CD4-positive, alpha-beta T cell treated with Interleukin-17A for 1 hour (primary cell): ENCODE measurements at regions not wholly inside any gene's neighbourhood (a gene's known extent, or its start where the extent isn't known, plus 50 kb on each side); places are given as distances from the start of the nearest gene placed in this dataset.

ENCODE experiments used
- DNase-seq: peaks from one replicate; pipeline ENCODE4 v3.0.0-alpha.2; 2020

DNA sequence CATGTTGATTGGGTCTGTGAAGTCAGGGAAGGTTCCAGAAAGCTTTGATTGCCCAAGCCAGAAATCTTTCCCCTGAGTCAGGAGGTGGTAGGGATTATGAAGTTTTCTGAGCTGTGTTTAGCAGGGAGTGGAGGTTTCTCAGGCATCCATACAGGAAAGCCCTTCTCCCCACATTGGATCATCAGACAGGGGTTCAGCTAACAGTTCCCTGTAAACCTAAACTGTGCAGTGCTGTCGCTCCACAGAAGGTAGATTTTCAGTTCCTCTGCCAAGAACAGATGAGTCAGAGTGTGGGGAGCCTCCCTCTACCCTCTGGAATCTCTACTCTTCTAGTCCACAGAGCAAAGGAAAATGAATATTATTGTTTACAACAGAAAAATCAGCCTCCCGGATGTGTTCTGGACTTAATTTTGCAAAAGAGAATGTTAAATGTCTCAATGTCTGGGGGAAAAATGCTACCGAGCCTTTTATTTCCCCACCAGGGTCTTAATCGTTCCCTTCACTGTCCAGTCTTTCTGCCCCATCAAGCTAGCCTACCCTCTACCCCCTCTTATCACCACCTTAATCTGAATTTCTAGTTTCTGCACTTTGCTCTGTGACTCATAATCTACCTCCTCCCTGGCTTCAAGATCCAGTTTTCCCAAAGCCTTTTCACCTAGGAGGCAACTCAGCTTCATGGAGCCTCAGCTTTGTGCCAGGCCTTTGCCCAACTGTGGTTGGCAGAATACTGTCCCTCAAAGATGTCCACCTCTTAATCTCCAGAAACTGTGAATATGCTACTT lies 355.6 kb downstream of the PRDM2 start:
- no peak for DNase-seq

DNA sequence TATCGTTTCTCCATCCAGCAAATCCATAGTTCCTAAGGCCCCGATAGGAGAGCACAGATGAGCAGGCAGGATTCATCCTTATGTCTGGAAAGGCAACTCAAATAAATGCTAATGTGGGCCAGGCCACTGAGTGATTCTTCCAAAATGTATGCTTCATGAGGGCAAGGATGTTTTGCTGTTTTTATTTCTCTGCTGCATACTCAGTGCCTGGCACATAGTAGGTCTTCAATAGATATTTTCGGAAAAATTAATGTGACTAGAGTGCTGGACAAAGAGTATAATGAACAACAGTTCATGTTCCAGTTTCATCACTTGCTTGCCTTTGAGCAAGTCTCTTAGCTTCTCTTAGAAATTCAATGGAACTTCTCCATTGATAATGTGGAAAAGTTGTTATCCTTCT lies 357.7 kb downstream of the PRDM2 start:
- DNase-seq = no peak

DNA sequence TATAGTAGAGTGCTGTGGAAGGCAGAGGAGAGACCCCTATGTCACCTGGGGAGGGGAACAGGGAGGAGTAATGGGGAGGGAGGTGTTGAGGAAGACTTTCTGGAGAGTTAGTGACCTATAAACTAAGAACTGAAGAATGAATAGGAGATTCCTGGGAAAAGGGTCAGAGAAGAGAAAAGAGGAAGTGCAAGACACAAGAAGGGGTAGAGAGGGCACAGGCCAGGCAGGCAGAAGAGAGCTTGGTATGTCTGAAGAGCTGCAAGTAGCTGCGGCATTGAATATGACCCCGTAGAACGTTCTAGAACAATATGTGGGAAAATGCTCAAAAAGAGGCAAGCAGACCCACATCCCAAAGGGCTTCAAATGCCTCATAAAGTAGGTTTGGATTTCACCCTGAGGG lies 361.2 kb downstream of the PRDM2 start:
- no peak for DNase-seq

DNA sequence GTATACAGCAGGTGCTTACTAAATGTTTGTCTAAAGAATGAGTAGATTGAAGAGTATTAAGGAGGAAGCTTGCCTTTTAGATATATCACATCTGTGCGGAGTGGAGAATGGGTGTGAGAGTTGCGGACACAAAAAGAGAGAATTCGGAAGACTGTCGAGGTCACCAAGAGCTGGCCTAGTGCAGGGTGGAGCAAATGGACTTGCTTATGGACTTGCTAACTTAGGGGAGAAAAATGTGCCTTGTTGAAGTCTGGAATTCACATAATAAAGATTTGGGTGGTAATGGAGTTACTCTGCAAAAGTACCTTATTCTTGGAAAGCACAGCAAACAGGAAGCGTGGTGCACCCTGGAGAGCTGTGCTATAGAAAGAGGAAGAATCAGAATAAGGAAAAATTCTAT lies 361.7 kb downstream of the PRDM2 start:
- no peak for DNase-seq

DNA sequence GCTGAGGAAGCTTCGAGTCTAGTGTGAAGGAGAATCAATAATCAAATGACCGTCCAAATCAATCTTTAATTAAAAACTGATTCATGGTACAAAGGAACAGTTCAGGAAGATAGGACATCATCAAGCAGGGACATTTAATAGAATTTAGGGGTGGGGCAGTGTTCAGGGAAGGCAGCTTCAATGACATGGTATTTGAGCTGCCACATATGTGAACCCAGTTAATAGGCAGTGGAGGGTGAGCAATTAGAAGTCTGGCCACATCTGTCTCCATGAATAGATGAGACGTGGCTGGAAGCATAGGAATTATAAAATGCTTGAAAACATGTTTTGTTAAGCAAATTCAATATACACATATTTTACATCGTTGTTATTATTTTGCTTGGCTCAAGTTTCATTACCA lies 362.7 kb downstream of the PRDM2 start:
- no peak for DNase-seq

DNA sequence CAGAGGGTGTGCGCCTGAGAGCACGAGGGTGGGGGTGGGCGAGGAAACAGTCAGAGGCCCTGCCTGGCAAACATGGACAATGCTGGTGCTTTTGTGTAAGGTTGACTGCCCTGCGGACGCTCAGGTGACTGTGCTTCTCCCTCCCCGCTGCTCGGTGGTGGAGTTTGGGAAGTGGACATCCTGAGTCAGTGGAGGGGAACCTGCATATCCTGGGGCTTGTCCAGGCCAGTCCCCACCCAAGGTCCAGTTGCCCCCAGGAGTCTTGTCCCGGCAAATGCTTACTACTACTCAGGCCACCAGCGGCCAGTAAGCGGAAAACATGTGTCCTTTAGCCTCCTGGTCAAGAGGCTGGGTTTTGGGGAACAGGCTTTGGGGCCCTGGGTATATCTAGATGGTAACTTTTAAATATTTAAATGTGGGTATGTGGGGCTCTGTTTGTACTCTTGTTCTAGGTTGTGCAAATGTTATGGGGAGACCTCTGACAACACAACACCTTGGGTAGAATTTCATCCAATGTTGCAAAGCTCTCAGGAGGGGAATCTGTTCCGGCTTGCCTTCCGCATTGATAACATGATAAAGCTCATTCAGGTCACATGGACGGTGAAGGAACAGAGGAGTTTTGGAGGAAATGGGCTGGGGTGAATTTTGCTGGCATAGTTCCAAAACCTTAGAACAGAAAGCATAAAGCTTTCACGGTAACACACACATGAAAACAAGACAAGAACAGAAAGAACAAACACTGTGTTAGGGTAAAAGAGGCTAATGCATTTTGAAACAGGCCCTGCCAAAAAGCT lies 364.9 kb downstream of the PRDM2 start:
- DNase-seq = no peak

DNA sequence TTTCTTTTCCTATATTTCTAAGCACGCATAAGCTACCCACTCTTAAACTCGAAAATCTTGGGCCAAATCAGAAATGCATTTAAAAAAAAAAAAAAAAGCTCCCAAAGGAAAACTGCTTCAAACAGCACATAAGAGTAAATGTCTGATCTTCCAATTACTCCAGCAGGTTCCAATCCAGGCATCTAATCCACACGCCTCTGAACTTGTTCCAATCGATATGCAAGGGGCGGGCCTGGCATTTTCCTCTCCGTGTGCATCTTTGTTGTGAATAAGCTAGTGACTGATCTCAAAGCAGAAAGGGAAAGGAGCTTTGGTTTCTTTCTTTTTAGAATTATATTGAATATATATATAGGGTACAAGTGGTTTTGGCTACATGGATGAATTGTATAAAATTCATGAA lies 365.5 kb downstream of the PRDM2 start:
- no peak for DNase-seq

DNA sequence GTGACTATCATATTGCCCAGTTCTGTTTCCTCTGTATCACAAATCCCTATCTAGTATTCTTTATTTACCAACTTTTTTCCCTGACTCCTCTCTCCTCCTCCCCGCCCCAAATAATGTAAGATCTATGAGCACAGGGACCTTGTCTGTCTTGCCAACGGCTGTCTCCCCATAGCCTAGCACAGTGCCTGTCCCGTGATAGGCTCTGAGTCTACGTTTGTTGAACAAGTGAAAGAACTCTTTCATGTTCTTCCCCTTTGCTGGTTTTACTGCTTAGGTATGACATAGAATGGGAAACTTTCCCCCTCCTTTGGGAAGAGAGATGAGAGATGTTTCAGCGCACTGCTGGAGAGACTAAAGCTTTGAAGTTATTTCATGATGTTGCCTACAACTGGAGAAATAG lies 367.0 kb downstream of the PRDM2 start:
- no peak for DNase-seq

DNA sequence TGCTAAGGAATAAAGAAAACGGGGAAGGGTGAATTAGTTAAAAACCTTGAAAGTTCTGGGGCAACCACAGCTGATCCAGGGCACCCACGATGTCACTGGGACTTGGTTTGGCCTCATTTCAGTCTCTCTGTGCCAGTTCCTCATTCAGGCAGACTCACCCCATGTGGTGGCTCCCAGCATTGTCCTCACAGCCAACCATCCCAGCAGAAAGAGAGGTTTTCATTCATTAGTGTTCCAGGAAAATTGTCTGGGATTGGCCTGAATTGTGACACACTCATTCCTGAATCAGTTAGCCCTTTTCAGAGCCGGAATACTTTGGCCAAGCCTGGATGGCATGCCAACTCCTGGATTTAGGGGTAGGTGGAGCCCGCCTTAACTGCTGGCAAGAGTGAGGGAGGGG lies 367.7 kb downstream of the PRDM2 start:
- DNase-seq = no peak

DNA sequence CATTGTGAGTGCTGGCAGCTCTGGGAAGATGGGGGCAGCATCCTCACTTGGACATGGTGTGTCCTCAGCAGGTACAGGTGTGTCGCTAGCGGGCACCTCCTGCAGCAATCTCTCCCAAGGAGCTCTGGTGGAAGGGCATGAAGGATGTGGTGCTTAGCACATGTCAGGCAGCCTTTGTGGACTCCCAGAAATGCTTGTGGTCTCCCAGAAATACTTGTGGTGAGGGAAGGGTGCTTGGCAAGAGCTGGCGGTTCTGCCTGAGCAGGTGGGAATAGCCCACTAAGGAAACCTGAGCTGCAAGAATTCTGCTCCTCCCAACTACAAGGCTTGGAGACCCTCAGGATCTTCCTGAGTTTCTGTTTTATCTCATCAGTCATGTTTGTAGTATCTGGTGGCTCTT lies 371.6 kb downstream of the PRDM2 start:
- no peak for DNase-seq

DNA sequence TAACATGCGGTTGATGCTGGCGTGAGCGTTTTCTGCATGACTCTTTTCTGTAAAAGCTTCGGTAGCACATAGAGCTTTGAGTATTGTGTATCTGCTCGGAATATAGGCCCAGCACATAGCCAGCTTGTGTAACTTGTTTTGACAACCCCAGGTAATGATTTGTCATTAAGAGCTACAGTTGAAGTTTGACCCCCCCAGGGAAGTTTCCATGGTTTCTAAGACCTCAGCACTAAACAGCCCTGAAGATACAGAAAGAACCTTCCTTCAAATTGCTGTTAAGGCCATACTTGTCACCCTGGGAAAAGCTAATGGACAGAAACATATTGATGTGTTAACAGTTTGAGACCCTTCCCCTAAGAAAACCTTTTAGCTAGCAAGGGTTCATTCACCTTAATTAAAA lies 380.7 kb downstream of the PRDM2 start:
- DNase-seq = no peak

DNA sequence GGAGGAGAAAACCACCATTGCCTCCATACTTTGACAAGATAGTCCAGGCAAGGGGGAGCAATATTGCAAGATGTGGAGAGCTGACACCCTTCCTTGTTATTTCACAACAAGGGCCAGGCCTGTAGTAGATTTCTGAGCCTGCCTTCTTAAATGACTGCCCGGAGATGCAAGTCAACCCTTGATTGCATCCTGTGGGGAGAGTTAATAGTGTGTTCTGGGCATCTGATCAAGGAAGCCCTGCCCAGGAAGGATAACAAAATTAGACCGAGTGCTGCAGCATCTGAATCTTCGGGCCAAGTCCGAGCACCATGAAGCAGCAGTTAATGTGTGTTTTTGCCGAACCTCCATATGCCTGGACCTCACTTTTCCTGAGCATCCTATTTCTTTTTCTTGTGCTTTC lies 382.3 kb downstream of the PRDM2 start:
- no peak for DNase-seq

DNA sequence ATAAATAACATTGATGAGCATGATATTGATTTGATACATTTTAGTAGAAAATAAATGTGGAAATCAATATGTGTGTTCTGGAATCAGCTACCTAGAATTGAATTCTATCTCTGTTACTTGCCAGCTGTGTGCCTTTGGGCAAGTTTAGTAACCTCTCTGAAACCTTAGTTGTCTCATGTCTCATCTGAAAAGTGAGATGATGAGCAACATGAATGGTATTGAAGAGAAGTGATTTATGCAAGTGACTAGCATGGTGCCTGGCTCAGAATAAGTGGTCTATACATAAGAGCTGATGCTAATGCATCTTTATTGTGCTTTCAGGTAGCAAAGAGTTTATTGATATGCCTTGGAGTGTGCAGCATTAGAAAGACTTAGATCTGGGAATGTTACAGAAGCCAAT lies 383.3 kb downstream of the PRDM2 start:
- no peak for DNase-seq

DNA sequence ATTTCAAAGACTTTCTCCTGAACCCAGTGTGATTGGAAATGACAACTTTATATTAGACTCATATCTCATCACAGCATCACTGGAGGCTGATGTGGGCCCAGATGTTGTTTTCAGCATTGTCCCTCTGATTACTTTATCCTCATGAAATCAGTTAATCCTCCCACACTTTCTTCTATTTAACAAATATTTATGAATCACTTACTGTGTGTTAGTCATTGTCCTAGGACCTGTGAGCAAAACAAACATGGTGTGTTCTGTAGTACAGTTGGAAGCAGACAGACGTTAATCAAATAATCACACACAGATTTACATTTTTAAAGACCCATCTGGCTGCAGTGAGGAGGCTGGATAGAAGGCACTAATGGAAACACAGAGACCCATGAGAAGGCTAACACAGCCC lies 383.7 kb downstream of the PRDM2 start:
- DNase-seq = no peak

DNA sequence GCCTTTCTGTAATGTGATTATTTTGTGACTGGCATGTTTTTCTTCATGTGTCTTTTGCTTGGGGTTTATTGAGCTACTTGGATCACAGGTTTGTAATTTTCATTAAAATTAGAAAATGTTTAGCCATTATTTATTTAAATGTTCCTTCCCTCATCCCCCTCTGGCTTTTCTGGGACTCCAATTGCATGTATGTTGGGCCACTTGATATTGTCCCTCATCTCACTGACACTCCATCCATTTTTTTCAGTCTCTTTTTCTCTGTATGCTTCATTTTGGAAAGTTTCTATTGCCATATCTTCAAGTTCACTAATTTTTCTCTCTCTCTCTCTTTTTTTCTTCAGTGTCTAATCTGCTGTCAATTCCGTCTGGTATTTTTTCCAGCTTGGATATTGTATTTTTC lies 390.1 kb downstream of the PRDM2 start:
- DNase-seq = no peak

DNA sequence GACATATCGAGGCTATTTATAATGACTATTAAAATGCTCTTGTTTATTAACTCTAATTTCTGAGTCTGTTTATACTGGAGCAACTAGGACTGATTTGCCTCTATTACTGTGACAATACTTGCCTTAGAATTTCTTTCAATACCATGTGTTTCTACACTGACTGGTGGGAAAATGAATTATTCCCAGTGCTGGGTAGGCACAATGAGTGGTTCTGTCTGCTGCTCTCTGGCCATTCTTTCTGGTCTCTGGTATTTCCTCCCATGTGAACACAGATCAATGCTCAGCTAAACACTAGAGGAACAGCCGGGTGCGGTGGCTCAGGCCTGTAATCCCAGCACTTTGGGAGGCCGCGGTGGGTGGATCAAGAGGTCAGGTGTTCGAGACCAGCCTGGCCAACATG lies 390.5 kb downstream of the PRDM2 start:
- DNase-seq = no peak

DNA sequence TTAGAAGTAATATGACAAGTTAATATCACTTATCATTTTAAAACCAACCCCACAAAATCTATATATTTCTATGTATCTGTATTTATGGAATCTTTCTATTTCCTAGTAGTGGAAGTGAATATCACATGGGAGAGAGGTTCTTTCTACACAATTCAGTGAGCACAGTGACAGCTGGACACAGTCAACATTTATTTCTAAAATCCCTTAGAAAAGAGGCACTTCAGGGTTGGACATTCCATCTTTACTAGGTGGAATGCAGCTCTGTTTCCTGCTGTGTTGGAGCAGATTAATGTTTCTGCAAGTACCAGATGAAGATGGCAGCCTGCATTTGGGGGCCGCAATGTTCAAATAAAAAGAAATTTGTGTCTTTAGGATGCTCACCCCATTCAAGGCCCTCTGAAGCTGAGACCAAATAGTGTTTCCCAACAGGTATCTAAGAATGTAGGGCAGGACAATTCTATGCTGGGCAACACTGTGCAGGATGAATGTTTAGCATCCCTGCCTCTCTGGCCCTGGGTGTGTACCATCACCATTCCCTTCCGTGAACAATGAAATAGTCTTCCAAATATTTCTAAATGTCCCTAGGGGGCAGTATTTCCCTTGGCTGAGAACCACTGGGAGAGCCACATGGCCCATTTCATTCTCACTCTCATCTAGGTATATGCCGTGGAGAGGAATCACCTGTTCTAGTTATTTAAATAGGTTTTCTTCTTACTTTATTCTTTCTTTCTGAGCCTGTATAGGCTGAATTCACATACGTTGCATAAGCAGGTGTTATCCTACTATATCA lies 394.8 kb downstream of the PRDM2 start:
- no peak for DNase-seq

DNA sequence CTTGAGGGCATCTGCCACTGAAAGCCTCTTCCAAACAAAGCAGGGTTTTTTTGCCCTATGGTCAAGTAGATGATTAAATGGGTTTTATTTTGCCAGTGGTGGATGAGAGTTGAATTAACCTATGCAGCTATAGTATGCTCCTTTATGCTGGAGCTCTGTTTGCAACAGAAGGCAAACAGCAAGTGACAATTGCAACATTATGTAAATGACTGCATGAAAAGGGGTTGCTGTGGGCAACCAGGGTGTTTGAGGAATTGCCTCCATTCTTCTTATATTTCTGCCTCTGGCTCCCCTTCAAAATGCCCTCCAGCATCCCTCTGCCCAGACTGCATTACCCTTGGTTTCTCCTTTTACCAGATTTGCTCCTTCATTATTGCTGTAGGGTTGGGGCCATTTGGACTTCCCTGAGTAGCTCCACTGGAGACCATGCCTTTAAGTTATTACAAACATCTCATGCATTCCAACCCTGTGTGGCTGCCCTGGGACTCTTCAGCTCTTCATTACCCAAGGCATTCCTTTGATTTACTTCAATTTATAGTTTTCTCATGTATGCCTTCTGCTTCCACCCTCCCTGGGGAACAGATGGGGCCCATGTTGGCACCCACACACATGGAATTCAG lies 398.4 kb downstream of the PRDM2 start:
- DNase-seq = no peak

DNA sequence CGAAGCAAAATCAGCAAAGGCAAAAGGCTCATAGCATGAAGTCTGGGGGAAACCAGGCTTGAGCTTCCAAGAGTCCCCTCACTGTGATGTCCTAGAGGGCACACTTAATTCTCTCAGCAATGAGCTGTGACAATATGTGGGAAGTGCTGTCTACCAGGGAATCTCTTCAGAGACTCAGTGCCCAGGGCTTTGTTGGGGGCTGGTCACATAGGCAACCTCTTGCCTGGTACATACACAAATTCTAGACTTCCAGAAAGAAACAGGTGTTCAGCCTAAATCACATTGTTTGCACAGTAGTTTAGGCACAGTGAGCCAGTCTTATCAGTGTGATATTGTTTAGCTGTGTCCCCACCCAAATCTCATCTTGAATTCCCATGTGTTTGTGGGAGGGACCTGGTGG lies 400.5 kb downstream of the PRDM2 start:
- DNase-seq = no peak

DNA sequence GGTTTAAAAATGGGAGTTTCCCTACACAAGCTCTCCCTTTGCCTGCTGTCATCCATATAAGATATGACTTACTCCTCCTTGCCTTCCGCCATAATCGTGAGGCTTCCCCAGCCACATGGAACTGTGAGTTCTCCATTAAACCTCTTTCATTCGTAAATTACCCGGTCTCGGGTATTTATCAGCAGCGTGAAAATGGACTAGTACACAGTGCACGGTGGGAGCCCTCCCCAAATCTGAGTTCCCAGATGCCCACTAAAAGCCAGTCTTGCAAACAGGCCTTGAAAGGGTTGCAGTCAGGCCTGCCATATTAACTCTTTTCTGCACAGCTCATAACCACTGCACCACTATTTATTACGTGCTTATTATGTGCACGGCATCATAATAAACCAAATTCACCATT lies 400.9 kb downstream of the PRDM2 start:
- DNase-seq = no peak

DNA sequence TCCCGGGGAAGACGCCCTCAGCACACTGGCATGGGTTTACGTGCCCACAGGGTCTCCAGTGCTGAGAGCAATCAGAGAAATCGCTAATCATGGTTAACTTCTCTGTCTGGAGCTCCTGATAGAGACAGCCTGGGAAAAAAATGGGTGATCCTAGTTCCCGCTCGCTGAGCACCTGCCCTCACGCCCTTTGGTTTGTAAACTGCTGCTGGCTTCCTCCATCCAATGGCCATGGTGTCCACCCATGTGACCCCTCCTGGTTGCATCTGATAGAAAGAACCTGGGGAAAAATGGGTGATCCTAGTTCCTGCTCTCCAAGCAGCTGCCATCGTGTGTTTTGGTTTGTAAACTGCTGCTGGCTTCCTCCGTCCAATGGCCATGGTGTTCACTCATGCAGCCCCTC lies 402.2 kb downstream of the PRDM2 start:
- DNase-seq = no peak

DNA sequence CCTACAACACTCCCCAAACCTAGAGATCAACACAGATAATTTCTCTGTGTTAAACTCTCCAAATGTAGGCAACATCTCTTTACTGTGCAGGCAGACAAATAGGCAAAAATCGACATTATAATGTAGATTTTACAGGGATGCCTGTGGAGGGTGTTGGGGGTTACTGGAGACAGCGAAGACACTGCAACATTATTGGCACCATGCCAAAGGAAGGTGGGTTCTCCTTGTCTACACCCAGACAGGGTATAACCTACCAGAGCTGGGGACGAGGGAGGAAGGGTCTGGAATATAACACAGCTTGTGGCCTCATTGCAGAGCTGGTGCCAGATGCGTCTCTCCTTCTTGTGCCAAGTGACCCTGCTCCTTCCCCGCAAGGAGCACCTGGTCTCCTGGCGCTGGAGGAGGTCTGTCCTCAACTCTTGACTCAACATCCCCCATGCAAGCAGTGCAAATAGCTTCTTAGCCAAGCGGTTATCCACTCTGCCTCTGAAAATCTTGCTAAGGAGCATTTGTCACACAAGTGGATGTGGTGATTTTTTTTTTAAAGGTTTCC lies 404.0 kb downstream of the PRDM2 start:
- no peak for DNase-seq

DNA sequence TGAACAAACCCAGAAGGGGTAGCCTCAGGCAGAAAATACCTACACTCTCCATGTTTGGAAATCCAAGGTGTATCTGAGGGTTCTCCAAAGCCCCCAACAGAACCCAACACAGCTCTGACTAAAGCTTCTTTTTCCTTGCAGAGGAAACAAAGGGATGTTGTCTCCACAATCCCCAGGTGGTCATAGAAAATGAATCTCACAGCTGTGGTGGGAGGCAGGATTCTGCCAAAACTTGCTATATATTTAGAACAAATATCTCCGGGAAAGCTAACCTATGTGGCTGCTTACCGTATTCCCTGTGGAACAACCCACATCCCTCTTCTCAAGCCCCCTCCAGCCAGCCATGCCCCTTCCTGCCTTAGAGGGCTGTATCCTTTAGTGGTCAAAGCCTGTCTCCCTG lies 406.1 kb downstream of the PRDM2 start:
- DNase-seq = no peak
